Panc1 (cell line): ENCODE measurements at regions not wholly inside any gene's neighbourhood (a gene's known extent, or its start where the extent isn't known, plus 50 kb on each side); places are given as distances from the start of the nearest gene placed in this dataset.

Experiments
- ATAC-seq: fragments of 200-7000 bp; cut with Tn5 transposase; 2 replicates; pipeline ENCODE4 v1.9.1; 2020; ENCODE audit warnings: mild to moderate bottlenecking, moderate library complexity
- BruUV-seq: library from RNA; stranded (reverse); fragments of 400-500 nt; replicated peaks from 2 replicates; lab custom pipeline; 2021; lab: Mats Ljungman, UMichigan
- CTCF ChIA-PET: fragments of 300-600 bp; sonication (Branson Sonifier 250); formaldehyde crosslinking; loops from one replicate; lab custom pipeline; 2022; ENCODE audit warnings: antibody characterized with exemption; lab: Charles Lee
- POLR2A ChIA-PET: fragments of 300-600 bp; sonication (Branson Sonifier 250); formaldehyde crosslinking; loops from one replicate; lab custom pipeline; 2022; ENCODE audit warnings: antibody characterized with exemption; lab: Charles Lee
- DNase-seq: peaks from one replicate; pipeline ENCODE4 v3.0.0-alpha.2; 2010; ENCODE audit warnings: low read depth, low spot score
- H3K27ac ChIP-seq: 2 replicates; pipeline ENCODE4 v1.5.1; 2011; ENCODE audit warnings: mild to moderate bottlenecking, low read length, inconsistent platforms
- H3K27me3 ChIP-seq: fragments of 200-500 bp; sonication (Bioruptor generic); 2 replicates; pipeline ENCODE4 v1.6.0; 2014; ENCODE audit warnings: low read length, inconsistent platforms; ENCODE audit not compliant: control insufficient read depth, insufficient read depth
- H3K36me3 ChIP-seq: fragments of 200-500 bp; sonication (Bioruptor generic); 2 replicates; pipeline ENCODE4 v1.5.1; 2014; ENCODE audit warnings: inconsistent platforms, mild to moderate bottlenecking, low read length, moderate library complexity; ENCODE audit not compliant: control insufficient read depth, insufficient read depth
- H3K4me1 ChIP-seq: 2 replicates; pipeline ENCODE4 v1.5.1; 2011; ENCODE audit warnings: inconsistent platforms, mild to moderate bottlenecking, low read length, moderate library complexity; ENCODE audit not compliant: control insufficient read depth, insufficient read depth
- H3K4me3 ChIP-seq, 2 experiments: 2 replicates each; pipeline ENCODE4 v1.5.1; 2011 to 2012; ENCODE audit warnings: low read depth in 2 of 2, low read length in 2 of 2, mild to moderate bottlenecking in 2 of 2, inconsistent platforms in 1 of 2, moderate library complexity in 1 of 2
- H3K9me3 ChIP-seq: fragments of 200-500 bp; sonication (Bioruptor generic); 2 replicates; pipeline ENCODE4 v1.5.1; 2014; ENCODE audit warnings: low read depth, mild to moderate bottlenecking, inconsistent platforms, low read length, moderate library complexity; ENCODE audit not compliant: control insufficient read depth, insufficient read depth
- POLR2AphosphoS5 ChIP-seq: IDR thresholded peaks from 2 replicates; pipeline ENCODE4 v1.6.1; 2012; ENCODE audit warnings: mild to moderate bottlenecking, low read depth, low read length, moderate library complexity
- REST ChIP-seq, 2 experiments: IDR thresholded peaks; 2 replicates each; pipeline ENCODE4 v1.6.1; 2011 to 2012; ENCODE audit warnings: low read depth in 2 of 2, control low read depth in 1 of 2, low read length in 1 of 2, mild to moderate bottlenecking in 1 of 2, moderate library complexity in 1 of 2; ENCODE audit not compliant: insufficient read depth in 1 of 2
- SIN3A ChIP-seq: IDR thresholded peaks from 2 replicates; pipeline ENCODE4 v1.6.1; 2012; ENCODE audit warnings: low read depth, mild to moderate bottlenecking, low read length, moderate library complexity, borderline replicate concordance; ENCODE audit not compliant: insufficient read depth
- TCF7L2 ChIP-seq: IDR thresholded peaks from 2 replicates; pipeline ENCODE4 v1.6.1; 2011; ENCODE audit warnings: mild to moderate bottlenecking, low read depth, low read length, inconsistent platforms
- in situ Hi-C: cut with HindIII; loops from 2 replicates; pipeline ENCODE4 v1.10.0; 2016; ENCODE audit warnings: low sequenced_read_pairs, low pct_unique_long_range_greater_than_20kb
- intact Hi-C: fragments of 100-400 bp; cut with micrococcal nuclease; formaldehyde crosslinking; loops from one replicate; pipeline ENCODE4 v1.10.0; 2022; ENCODE audit not compliant: unreplicated experiment
- TF ChIP-seq, protein P1 (sequence below): fragments of 450-650 bp; IDR thresholded peaks from 2 replicates; pipeline ENCODE4 v1.5.1; 2017; ENCODE audit warnings: mild to moderate bottlenecking

GRCh38 chr2:2840681-2841300 lies 509.7 kb upstream of the MYT1L start:
- H3K27ac ChIP-seq, result no peak overlapping the region
- ChIA-PET CTCF (no interaction called here), POLR2A (no interaction called here)
- ATAC-seq, result no peak
- no peaks in the 10 kb centered on the region for H3K4me1 ChIP-seq
- intact Hi-C loops (no loop called here), in situ Hi-C loops (no loop called here)
- H3K27me3 ChIP-seq, result peaks cover 7% of the 10 kb centered on the region; the same call in 1 of the 2 replicates
- no TSS peak for BruUV-seq
- TF ChIP-seq SIN3A (no peak), REST (IDR thresholded peaks at IDR 0.05; ENCODE audit: insufficient read depth in 1 of 2, low read depth in 2 of 2, low read length in 1 of 2) (no peak), TCF7L2 (no peak), POLR2AphosphoS5 (no peak)
- TF ChIP-seq, protein P1, sequence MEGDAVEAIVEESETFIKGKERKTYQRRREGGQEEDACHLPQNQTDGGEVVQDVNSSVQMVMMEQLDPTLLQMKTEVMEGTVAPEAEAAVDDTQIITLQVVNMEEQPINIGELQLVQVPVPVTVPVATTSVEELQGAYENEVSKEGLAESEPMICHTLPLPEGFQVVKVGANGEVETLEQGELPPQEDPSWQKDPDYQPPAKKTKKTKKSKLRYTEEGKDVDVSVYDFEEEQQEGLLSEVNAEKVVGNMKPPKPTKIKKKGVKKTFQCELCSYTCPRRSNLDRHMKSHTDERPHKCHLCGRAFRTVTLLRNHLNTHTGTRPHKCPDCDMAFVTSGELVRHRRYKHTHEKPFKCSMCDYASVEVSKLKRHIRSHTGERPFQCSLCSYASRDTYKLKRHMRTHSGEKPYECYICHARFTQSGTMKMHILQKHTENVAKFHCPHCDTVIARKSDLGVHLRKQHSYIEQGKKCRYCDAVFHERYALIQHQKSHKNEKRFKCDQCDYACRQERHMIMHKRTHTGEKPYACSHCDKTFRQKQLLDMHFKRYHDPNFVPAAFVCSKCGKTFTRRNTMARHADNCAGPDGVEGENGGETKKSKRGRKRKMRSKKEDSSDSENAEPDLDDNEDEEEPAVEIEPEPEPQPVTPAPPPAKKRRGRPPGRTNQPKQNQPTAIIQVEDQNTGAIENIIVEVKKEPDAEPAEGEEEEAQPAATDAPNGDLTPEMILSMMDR, result no peak
- no peak overlapping the region for H3K4me3 ChIP-seq
- no peaks in the 10 kb centered on the region for H3K9me3 ChIP-seq
- H3K36me3 ChIP-seq, result no peaks in the 10 kb centered on the region
- no peak for DNase-seq

DNA sequence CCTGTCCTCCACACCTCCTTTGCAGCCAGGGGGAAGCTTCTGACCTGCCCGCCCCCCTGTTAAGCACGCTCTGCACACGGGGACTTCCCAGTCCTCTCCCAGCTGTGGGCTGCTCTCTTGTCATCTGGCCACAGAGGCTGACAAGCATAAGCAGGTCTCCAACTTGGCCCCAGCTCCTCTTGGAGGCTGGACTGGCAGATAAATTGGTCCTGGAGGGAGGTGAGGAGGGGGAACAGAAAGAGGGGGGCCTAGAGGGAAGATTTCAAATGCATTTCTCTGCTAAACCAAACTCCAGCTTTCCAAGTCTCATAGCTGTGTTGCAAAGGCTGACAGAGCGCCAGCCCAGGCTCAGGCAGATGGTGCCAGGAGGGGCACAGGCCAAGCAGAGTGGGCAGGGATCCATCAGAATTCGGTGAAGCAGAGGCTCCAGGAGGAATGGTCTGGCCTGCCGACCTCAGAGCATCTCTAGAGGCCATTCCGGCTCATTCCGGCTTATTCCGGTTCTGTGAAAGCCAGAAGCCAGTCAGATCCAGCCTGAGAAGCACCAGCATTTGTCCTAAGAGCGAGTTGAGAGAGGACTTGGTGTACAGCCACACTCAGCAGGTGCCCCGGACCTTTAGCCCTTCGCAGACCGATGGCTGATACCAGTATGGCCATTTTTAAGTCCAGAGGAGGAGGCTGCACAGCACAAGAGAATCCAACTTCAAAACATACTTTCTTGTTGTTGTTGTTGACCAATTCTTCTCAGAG lies 508.9 kb upstream of the MYT1L start:
- ChIA-PET CTCF (no interaction called here), POLR2A (no interaction called here)
- no peak overlapping the region for H3K4me3 ChIP-seq
- no peak overlapping the region for H3K27ac ChIP-seq
- no peaks in the 10 kb centered on the region for H3K9me3 ChIP-seq
- no peak for ATAC-seq
- DNase-seq, result no peak
- no TSS peak for BruUV-seq
- TF ChIP-seq REST (IDR thresholded peaks at IDR 0.05; ENCODE audit: insufficient read depth in 1 of 2, low read depth in 2 of 2, low read length in 1 of 2) (no peak), SIN3A (no peak), POLR2AphosphoS5 (no peak), TCF7L2 (no peak)
- TF ChIP-seq, protein P1, result no peak
- H3K36me3 ChIP-seq, result no peaks in the 10 kb centered on the region
- H3K27me3 ChIP-seq, result peaks cover 7% of the 10 kb centered on the region; the same call in 1 of the 2 replicates
- no peaks in the 10 kb centered on the region for H3K4me1 ChIP-seq
- intact Hi-C loops (no loop called here), in situ Hi-C loops (no loop called here)
